Adrenal gland (tissue), 9 donors: ENCODE measurements at regions not wholly inside any gene's neighbourhood (a gene's known extent, or its start where the extent isn't known, plus 50 kb on each side); places are given as distances from the start of the nearest gene placed in this dataset.

Source experiments
- DNase-seq, 7 donors: peaks; one replicate each; pipeline ENCODE4 v3.0.0-alpha.2; 2019 to 2020
- H3K27ac ChIP-seq, 5 donors: fragments of 200-600 bp; sonication (generic) in 4 of 5; 1 replicate in 3 of 5; 2 replicates in 2 of 5; pipeline versions ENCODE4 v1.5.1 to v1.8.0; 2016 to 2020; ENCODE audit warnings: mild to moderate bottlenecking in 1 of 5
- H3K27me3 ChIP-seq: fragments of 200-600 bp; 2 replicates; pipeline ENCODE4 v1.8.0; 2021
- H3K36me3 ChIP-seq, 2 donors: fragments of 200-600 bp; replicated peaks in 1 of 2; 1 replicate in 1 of 2; 2 replicates in 1 of 2; pipeline versions ENCODE4 v1.5.1 to v1.8.0; 2018 to 2022
- H3K4me1 ChIP-seq, 2 donors: fragments of 200-600 bp; replicated peaks in 1 of 2; 1 replicate in 1 of 2; 2 replicates in 1 of 2; pipeline versions ENCODE4 v1.5.1 to v1.8.0; 2018 to 2021
- H3K4me3 ChIP-seq, 4 donors: fragments of 200-600 bp; sonication (generic) in 3 of 4; one replicate each; pipeline ENCODE4 v1.5.1; 2016 to 2018
- H3K9me3 ChIP-seq, 3 donors: fragments of 200-600 bp; sonication (generic) in 1 of 3; replicated peaks in 1 of 3; 1 replicate in 2 of 3; 2 replicates in 1 of 3; pipeline versions ENCODE4 v1.5.1 to v1.8.0; 2016 to 2021
- CTCF ChIP-seq, 6 experiments: fragments of 450-650 bp in 4 of 6; fragments of 200-600 bp in 2 of 6; sonication (generic) in 1 of 6; IDR thresholded peaks; 1 replicate in 5 of 6; 2 replicates in 1 of 6; pipeline versions ENCODE4 v1.5.1 to v1.8.0; 2016 to 2021; ENCODE audit warnings: antibody characterized with exemption in 6 of 6, mild to moderate bottlenecking in 2 of 6, moderate library complexity in 1 of 6
- POLR2A ChIP-seq, 2 donors: fragments of 450-650 bp; IDR thresholded peaks; one replicate each; pipeline ENCODE4 v1.6.1; 2017; ENCODE audit warnings: antibody characterized with exemption in 2 of 2, mild to moderate bottlenecking in 2 of 2, moderate library complexity in 1 of 2
- WGBS, 4 donors: extraction: QIAGEN DNeasy Blood & Tissue Kit in 2 of 4; methylation state at CpG; one replicate each; pipeline versions ENCODE4 v1.1.5 to v1.1.7; 2013 to 2017; 5-methylcytosine and 5-hydroxymethylcytosine counted together
- intact Hi-C, 2 donors: fragments of 100-400 bp; cut with DNase I; formaldehyde crosslinking; loops; one replicate each; pipeline versions ENCODE4 v1.14.1 to v1.15.0; 2022 to 2023
- donor health status: healthy with polysubstance abuse.
- donor health status: Bipolar disorder and iron deficiency.
- donor health status: DM: yes; HTN: yes; CAD: no.
- donor health status: DM: no; HTN: no; CAD: no.
- donor health status: DM: no; HTN: no; CAD: no.

GRCh38 chr3:145383416-145383815, 777.6 kb downstream of the PLOD2 start:
- Histone ChIP-seq H3K4me3 (no peak overlapping the region), H3K36me3 (no peaks in the 10 kb centered on the region), H3K27me3 (no peaks in the 10 kb centered on the region), H3K4me1 (no peaks in the 10 kb centered on the region), H3K9me3 (no peaks in the 10 kb centered on the region), H3K27ac (no peak overlapping the region)
- 68 to 88% (median 85%) methylated on average over 3 of the region's 3 CpGs for WGBS, 4 donors
- DNase-seq: no peak
- no peak for TF ChIP-seq CTCF (IDR thresholded peaks at IDR 0.05)
- TF ChIP-seq POLR2A (IDR thresholded peaks at IDR 0.05): no peak
- intact Hi-C loops: no loop called here

- intact Hi-C loops: no loop called here
- TF ChIP-seq CTCF (IDR thresholded peaks at IDR 0.05): no peak
- no peak for TF ChIP-seq POLR2A (IDR thresholded peaks at IDR 0.05)
- WGBS, 4 donors: 48 to 74% (median 54%) methylated on average over 2 of the region's 2 CpGs
These were observed 776.7 kb downstream of the PLOD2 start for GRCh38 chr3:145384307-145384706.

GRCh38 chr3:145387211-145387610, 773.8 kb downstream of the PLOD2 start:
- Histone ChIP-seq H3K36me3 (no peaks in the 10 kb centered on the region), H3K27me3 (no peaks in the 10 kb centered on the region), H3K4me1 (no peaks in the 10 kb centered on the region), H3K27ac (no peak overlapping the region), H3K4me3 (no peak overlapping the region), H3K9me3 (no peaks in the 10 kb centered on the region)
- TF ChIP-seq CTCF (IDR thresholded peaks at IDR 0.05): no peak
- TF ChIP-seq POLR2A (IDR thresholded peaks at IDR 0.05): no peak
- intact Hi-C loops: no loop called here
- no peak for DNase-seq

More at GRCh38 chr3:145384307-145384706, 776.7 kb downstream of the PLOD2 start:
- no peak overlapping the region for H3K27ac ChIP-seq
- H3K4me3 ChIP-seq: no peak overlapping the region
- H3K9me3 ChIP-seq: no peaks in the 10 kb centered on the region
- DNase-seq: no peak
- H3K4me1 ChIP-seq: no peaks in the 10 kb centered on the region
- no peaks in the 10 kb centered on the region for H3K27me3 ChIP-seq
- no peaks in the 10 kb centered on the region for H3K36me3 ChIP-seq

- intact Hi-C loops: no loop called here
- Histone ChIP-seq H3K36me3 (no peaks in the 10 kb centered on the region), H3K9me3 (no peaks in the 10 kb centered on the region), H3K4me1 (no peaks in the 10 kb centered on the region), H3K27ac (no peak overlapping the region), H3K4me3 (no peak overlapping the region), H3K27me3 (no peaks in the 10 kb centered on the region)
- TF ChIP-seq CTCF (IDR thresholded peaks at IDR 0.05): no peak
- TF ChIP-seq POLR2A (IDR thresholded peaks at IDR 0.05): no peak
- no peak for DNase-seq
- 80 to 88% (median 82%) methylated on average over 3 to 8 of the region's 8 CpGs for WGBS, 4 donors
These were observed 765.6 kb downstream of the PLOD2 start for GRCh38 chr3:145395421-145395820.
